Glutamatergic neuron (in vitro differentiated cells): ENCODE measurements at regions not wholly inside any gene's neighbourhood (a gene's known extent, or its start where the extent isn't known, plus 50 kb on each side); places are given as distances from the start of the nearest gene placed in this dataset.

Experiments used
- DNase-seq: peaks from one replicate; pipeline ENCODE4 v3.0.0; 2022
- H3K27ac Mint-ChIP-seq: one replicate; pipeline ENCODE4 v1.8.0; 2020; ENCODE audit warnings: mild to moderate bottlenecking, mixed read lengths, inconsistent platforms; ENCODE audit not compliant: unreplicated experiment
- H3K27me3 Mint-ChIP-seq: one replicate; pipeline ENCODE4 v1.8.0; 2020; ENCODE audit warnings: mild to moderate bottlenecking, moderate library complexity, mixed read lengths, inconsistent platforms; ENCODE audit not compliant: unreplicated experiment
- H3K36me3 Mint-ChIP-seq: one replicate; pipeline ENCODE4 v1.8.0; 2020; ENCODE audit warnings: mild to moderate bottlenecking, mixed read lengths, inconsistent platforms; ENCODE audit not compliant: unreplicated experiment
- H3K4me1 Mint-ChIP-seq: one replicate; pipeline ENCODE4 v1.8.0; 2020; ENCODE audit warnings: mild to moderate bottlenecking, low read depth, mixed read lengths, inconsistent platforms; ENCODE audit not compliant: unreplicated experiment
- H3K4me3 Mint-ChIP-seq: one replicate; pipeline ENCODE4 v1.8.0; 2020; ENCODE audit warnings: mild to moderate bottlenecking, mixed read lengths, inconsistent platforms; ENCODE audit not compliant: unreplicated experiment
- H3K9me3 Mint-ChIP-seq: one replicate; pipeline ENCODE4 v1.8.0; 2020; ENCODE audit warnings: mild to moderate bottlenecking, moderate library complexity, mixed read lengths, inconsistent platforms; ENCODE audit not compliant: unreplicated experiment
- TF ChIP-seq, protein P1 (sequence below): fragments of 200-600 bp; sonication (generic); IDR thresholded peaks from one replicate; pipeline ENCODE4 v1.5.0; 2021; ENCODE audit not compliant: partially characterized antibody, unreplicated experiment

DNA sequence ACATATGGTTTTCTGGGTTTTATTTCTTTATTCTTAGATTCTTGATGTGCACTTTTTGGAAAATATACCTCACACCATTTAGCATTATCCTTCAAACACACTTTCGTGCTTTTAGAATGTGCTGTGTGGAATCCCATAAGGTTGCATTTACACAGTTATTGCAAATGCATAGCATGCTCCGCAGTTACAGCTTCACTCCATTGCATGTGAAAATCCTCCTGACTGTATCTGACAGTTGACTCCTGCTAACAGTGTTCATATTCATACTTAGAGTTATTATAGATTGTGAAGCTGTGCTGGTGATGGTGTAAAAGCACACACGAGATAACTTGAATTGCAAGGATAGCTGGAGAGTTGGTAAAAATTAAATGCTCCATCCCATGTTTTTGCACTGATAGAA is 811.5 kb upstream of the TENM3 start:
- Mint-ChIP-seq H3K27me3 (no peaks in the 10 kb centered on the region), H3K27ac (no peak overlapping the region)
- DNase-seq, result no peak

DNA sequence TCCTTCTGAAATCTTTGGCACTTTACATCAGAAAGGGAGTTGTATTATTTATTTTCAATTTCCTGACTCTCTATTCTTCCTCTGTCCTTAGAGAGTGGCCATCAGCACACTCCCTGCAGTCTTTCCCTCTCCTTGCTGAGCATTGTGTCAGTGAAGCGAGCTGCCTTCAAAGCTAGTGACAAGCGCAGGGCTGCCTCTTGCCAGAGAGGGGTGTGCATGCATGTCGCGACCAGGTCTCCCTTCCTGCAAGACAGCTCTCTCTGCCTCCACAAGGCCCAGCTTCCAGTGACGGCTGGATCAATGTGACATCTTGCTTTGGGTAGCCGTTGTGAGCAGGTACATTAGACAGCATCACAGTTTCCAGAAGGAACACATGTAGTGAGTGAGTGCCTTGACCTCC is 810.9 kb upstream of the TENM3 start:
- peak; percentile 38 for DNase-seq
- TF ChIP-seq, protein P1, sequence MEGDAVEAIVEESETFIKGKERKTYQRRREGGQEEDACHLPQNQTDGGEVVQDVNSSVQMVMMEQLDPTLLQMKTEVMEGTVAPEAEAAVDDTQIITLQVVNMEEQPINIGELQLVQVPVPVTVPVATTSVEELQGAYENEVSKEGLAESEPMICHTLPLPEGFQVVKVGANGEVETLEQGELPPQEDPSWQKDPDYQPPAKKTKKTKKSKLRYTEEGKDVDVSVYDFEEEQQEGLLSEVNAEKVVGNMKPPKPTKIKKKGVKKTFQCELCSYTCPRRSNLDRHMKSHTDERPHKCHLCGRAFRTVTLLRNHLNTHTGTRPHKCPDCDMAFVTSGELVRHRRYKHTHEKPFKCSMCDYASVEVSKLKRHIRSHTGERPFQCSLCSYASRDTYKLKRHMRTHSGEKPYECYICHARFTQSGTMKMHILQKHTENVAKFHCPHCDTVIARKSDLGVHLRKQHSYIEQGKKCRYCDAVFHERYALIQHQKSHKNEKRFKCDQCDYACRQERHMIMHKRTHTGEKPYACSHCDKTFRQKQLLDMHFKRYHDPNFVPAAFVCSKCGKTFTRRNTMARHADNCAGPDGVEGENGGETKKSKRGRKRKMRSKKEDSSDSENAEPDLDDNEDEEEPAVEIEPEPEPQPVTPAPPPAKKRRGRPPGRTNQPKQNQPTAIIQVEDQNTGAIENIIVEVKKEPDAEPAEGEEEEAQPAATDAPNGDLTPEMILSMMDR, result no peak

More for the DNA sequence above, 811.5 kb upstream of the TENM3 start:
- Mint-ChIP-seq H3K36me3 (no peaks in the 10 kb centered on the region), H3K4me3 (no peak overlapping the region), H3K4me1 (peaks cover 14% of the 10 kb centered on the region), H3K9me3 (no peaks in the 10 kb centered on the region)
- TF ChIP-seq, protein P1, result no peak

DNA sequence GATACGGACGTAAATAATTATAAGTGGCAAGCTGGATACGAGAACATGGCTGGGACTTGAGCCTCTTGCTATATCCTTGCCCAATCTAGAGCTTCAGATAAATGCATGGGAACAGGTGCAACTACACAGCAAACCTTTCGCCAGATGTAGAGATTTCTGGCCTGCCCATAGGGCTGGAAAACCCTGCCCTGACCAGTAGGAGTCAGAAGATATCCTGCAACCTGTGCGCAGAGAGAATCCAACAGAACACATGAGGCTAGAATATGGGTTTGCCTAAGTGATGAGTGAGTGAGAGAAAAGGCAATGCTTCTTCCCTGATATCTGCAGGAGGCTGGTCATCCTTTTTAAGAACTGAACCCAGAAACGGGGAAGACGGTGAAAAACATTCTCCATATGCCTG is 805.3 kb upstream of the TENM3 start:
- H3K4me3 Mint-ChIP-seq, result no peak overlapping the region
- no peaks in the 10 kb centered on the region for H3K27me3 Mint-ChIP-seq
- no peaks in the 10 kb centered on the region for H3K36me3 Mint-ChIP-seq
- no peak for DNase-seq
- H3K27ac Mint-ChIP-seq, result no peak overlapping the region
- TF ChIP-seq, protein P1, result no peak
- H3K9me3 Mint-ChIP-seq, result no peaks in the 10 kb centered on the region
- no peaks in the 10 kb centered on the region for H3K4me1 Mint-ChIP-seq

More for the DNA sequence above, 810.9 kb upstream of the TENM3 start:
- Mint-ChIP-seq H3K4me3 (no peak overlapping the region), H3K27me3 (no peaks in the 10 kb centered on the region), H3K9me3 (no peaks in the 10 kb centered on the region), H3K36me3 (no peaks in the 10 kb centered on the region), H3K27ac (peak overlapping the region; percentile 56), H3K4me1 (peaks cover 14% of the 10 kb centered on the region)

DNA sequence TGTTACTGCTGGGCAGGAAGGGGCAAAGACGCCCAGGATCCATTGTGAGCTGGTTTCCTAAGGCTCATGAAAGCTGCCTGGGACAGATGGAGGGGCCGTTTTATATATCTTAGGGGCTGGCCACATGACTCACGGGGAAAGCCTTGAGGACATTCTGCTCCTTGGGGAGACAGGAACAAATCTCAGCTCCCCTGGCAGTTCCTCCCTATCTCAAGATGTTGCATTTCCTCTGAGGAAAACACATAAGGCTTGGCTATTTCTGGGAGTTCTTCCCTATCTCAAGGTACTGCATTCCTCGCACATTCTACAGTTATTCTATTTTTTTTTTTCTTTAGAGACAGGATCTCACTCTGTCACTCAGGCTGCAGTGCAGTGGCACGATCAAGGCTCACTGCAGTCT is 804.6 kb upstream of the TENM3 start:
- Mint-ChIP-seq H3K4me1 (no peaks in the 10 kb centered on the region), H3K4me3 (no peak overlapping the region), H3K27ac (no peak overlapping the region), H3K36me3 (no peaks in the 10 kb centered on the region), H3K27me3 (no peaks in the 10 kb centered on the region), H3K9me3 (no peaks in the 10 kb centered on the region)
- DNase-seq, result no peak
- TF ChIP-seq, protein P1, result no peak

DNA sequence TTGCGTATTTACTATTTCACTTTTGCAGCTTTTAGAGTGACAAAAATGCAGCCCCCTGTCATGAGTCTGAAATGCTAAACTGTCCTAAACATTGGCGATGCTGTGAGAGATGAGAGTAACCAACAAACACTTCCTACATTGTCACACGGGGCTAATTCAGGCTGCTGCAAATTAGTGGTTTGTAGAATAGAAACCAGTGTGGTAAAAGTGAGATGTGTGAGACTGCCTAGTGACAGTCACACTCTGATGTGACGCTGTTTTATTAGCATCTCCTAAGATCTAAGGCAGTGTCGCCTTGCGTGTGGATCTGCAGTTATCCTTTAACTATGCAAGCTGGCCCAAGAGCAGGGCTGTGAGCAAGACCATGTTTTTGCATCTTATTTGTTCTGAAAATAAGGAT is 800.2 kb upstream of the TENM3 start:
- TF ChIP-seq, protein P1, result no peak
- no peak for DNase-seq
- Mint-ChIP-seq H3K4me3 (no peak overlapping the region), H3K27ac (no peak overlapping the region), H3K4me1 (no peaks in the 10 kb centered on the region), H3K27me3 (no peaks in the 10 kb centered on the region), H3K36me3 (no peaks in the 10 kb centered on the region), H3K9me3 (no peaks in the 10 kb centered on the region)
